GM19438 (cell line): ENCODE measurements at regions not wholly inside any gene's neighbourhood (a gene's known extent, or its start where the extent isn't known, plus 50 kb on each side); places are given as distances from the start of the nearest gene placed in this dataset.
"Not testable (repeated sequence)": the region's sequence is repeated elsewhere in the genome, so short reads cannot be mapped to it uniquely, and the experiment has no call there.

Source experiments
- ATAC-seq: cut with Tn5 transposase; IDR thresholded peaks from one replicate; pipeline ENCODE4 v1.9.1; 2021; ENCODE audit warnings: low read depth; ENCODE audit not compliant: unreplicated experiment

GRCh38 chr6:120392941-120393340 is 941.3 kb downstream of the TBC1D32 start:
- no peak for ATAC-seq

GRCh38 chr6:120384671-120385070 is 949.6 kb downstream of the TBC1D32 start:
- no peak for ATAC-seq

GRCh38 chr6:120383681-120384080 is 950.6 kb downstream of the TBC1D32 start:
- no peak for ATAC-seq

- ATAC-seq, result peak; percentile 88
Measured at GRCh38 chr6:120378582-120379220, 955.6 kb downstream of the TBC1D32 start.

GRCh38 chr6:120373185-120373584 is 961.1 kb downstream of the TBC1D32 start:
- ATAC-seq, result no peak

- ATAC-seq, result no peak
Measured at GRCh38 chr6:120363429-120363828, 970.9 kb downstream of the TBC1D32 start.

- not testable (repeated sequence) for ATAC-seq
Measured at GRCh38 chr6:120358535-120358934, 975.7 kb downstream of the TBC1D32 start.

- ATAC-seq, result no peak
Measured at GRCh38 chr6:120357447-120357846, 976.8 kb downstream of the TBC1D32 start.

GRCh38 chr6:120355822-120356221 is 978.5 kb downstream of the TBC1D32 start:
- no peak for ATAC-seq

GRCh38 chr6:120354452-120355098 is 979.7 kb downstream of the TBC1D32 start:
- ATAC-seq, result peak; percentile 60

- ATAC-seq, result no peak
Measured at GRCh38 chr6:120352491-120352890, 981.8 kb downstream of the TBC1D32 start.

- no peak for ATAC-seq
Measured at GRCh38 chr6:120348926-120349325, 985.4 kb downstream of the TBC1D32 start.

- ATAC-seq, result no peak
Measured at GRCh38 chr6:120328521-120328920, 979.0 kb upstream of the MAN1A1 start.

- ATAC-seq, result no peak
Measured at GRCh38 chr6:120320481-120321162, 971.1 kb upstream of the MAN1A1 start.

- ATAC-seq, result no peak
Measured at GRCh38 chr6:120304223-120304622, 954.7 kb upstream of the MAN1A1 start.

- ATAC-seq, result no peak
Measured at GRCh38 chr6:120303527-120303926, 954.0 kb upstream of the MAN1A1 start.

- ATAC-seq, result no peak
Measured at GRCh38 chr6:120302041-120302440, 952.5 kb upstream of the MAN1A1 start.

- ATAC-seq, result no peak
Measured at GRCh38 chr6:120290964-120291363, 941.4 kb upstream of the MAN1A1 start.

- ATAC-seq, result no peak
Measured at GRCh38 chr6:120282005-120282404, 932.4 kb upstream of the MAN1A1 start.

GRCh38 chr6:120279466-120280167 is 930.1 kb upstream of the MAN1A1 start:
- no peak for ATAC-seq

- no peak for ATAC-seq
Measured at GRCh38 chr6:120278689-120279396, 929.3 kb upstream of the MAN1A1 start.
